ENCODE measurements at regions not wholly inside any gene's neighbourhood (a gene's known extent, or its start where the extent isn't known, plus 50 kb on each side); places are given as distances from the start of the nearest gene placed in this dataset.

DNA sequence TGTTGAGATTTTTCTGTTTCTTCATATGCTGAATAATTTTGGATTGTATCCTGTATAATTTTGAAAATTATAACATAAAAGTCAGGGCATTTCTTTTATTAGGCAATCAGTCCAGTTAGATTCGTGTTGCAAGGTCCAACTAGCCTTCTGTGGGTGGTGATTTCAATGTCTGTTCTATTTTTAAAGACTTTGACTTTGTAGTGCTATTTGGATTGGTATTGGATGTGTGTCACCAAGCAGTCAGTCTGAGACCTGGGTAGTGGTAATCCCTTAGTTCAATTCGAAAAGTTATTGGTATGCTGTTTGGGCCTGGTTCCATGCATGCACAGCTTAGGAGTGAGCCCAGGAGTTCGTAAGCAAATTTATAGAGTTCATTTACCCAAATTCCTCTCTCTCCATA is 82.2 kb downstream of the EPDR1 start:
- DNase-seq (ENCODE audit: low spot score): no peak

- no peak for DNase-seq (ENCODE audit: low spot score)
Measured at GRCh38 chr7:38006559-38006958, 86.1 kb downstream of the EPDR1 start.

- no peak for DNase-seq (ENCODE audit: low spot score)
Measured at GRCh38 chr7:38007096-38007495, 86.7 kb downstream of the EPDR1 start.

DNA sequence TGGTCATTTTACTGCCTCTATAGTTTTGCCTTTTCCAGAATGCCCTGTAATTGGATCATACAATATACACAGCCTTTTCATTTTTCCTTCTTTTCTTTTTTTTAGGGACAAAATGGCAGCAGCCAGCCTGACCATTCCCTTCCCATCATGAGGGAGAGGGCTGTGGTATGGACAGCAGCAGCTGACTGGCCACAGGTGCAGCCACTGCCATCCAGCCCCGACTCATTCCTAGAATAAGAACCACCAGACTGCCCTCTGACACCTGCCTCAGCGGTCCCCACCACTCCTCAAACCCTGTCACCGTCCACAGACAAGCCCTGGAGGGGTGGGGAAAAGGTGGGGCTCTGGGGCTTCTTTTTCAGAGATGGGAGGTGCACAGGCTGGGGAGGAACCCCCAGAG is 92.8 kb downstream of the EPDR1 start:
- no peak for DNase-seq (ENCODE audit: low spot score)

- no peak for DNase-seq (ENCODE audit: low spot score)
Measured at GRCh38 chr7:38016567-38016966, 96.1 kb downstream of the EPDR1 start.

DNA sequence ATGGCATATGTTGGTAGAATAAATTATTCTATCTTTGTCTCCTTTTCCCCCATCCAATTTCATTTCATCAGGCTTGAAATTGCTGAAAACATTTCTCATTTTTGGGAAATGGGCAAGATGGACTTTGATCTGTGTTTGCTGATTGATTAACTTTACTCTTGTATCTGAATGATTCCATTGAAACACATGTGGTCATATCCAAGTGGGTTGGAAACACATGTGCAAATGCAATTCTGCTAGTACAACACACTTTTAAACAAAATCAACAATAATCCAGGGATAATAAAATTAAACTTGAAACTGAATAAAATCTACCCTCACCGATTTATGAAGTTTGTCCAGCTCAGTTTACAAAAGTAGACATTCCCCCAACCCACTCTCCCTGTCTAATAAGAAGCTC is 96.9 kb downstream of the EPDR1 start:
- DNase-seq (ENCODE audit: low spot score): no peak

- DNase-seq (ENCODE audit: low spot score): no peak
Measured at GRCh38 chr7:38020121-38020785, 99.8 kb downstream of the EPDR1 start.

DNA sequence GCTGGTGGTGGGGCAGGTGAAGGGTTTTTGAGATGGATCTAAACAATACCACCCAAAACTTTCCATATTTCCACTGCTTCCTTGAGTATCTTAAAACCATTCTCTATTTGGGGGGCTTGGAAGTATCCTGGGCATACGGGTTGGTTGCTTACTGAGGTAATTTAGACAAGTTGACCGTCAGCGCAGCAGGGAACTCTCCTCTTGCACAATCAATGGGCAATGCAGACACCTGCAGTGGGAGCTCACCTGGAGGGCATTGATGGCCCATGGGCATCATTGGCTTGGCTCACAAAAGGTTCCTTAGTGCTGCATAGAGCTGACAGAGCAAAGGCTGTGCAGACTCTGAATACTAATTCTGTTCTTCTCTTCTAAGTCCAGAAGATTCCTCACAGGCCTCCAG is 101.5 kb downstream of the EPDR1 start:
- no peak for DNase-seq (ENCODE audit: low spot score)

GRCh38 chr7:38025815-38026214 is 105.4 kb downstream of the EPDR1 start:
- DNase-seq (ENCODE audit: low spot score): no peak

- DNase-seq (ENCODE audit: low spot score): no peak
Measured at GRCh38 chr7:38027884-38028455, 107.5 kb downstream of the EPDR1 start.

DNA sequence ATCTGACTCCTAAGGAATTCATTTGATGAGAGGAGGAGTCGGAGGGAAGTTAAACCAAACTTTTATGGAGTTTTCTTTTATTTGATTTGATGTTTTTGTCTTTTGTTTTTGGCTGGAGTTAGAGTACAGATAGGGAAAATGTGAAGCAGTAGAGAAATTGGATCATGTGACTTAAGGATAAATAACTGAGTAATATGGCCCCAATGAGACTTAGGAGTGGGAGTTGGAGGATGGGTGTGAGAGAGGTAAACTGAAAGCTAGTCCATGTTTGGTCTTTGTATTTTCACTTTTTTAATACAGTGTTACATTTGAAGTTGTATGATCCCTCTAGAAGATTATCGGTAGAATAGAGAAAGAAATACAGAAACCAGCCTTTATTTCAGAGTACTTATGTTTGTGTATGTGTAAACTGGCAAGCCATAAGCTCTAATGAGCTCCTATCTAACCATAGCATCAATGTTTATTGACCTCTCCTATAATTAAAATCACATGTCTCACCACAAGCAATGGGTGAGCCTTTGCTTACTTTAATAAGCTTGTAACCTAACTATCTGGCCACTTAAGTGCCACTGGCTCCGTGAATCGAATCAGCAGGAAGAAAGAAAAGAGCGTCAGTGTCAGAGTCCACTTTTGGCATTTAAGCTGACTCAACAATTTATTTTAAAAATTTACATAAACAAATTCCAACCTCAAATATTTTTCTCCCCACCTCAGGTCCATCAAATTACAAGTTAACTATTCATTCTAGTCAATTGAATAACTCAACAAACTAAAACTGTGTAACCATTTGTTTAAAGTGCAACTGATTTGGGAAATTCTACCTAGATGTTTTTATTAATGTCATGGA is 113.8 kb downstream of the EPDR1 start:
- DNase-seq (ENCODE audit: low spot score): no peak

DNA sequence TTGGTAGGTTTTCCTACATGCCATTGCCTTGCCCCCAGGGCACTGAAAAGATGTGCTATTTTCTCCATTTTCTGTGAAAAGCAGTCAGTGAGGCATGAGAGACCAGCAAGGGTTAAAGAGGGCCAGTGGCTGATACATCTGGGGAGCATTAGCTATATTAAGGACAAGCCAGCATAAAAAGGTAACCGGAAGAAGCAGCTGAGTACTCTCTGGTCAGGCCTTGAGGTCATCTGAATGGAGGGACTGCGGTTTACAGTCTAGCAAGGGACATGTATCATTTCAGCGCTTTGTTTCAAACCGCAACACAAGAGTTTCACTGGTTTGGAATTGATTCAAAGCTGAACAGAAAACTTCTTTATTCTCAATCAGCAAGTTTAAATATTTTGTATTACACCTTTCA is 120.4 kb downstream of the EPDR1 start:
- no peak for DNase-seq (ENCODE audit: low spot score)

- no peak for DNase-seq (ENCODE audit: low spot score)
Measured at GRCh38 chr7:38049679-38050078, 128.4 kb upstream of the STARD3NL start.

- no peak for DNase-seq (ENCODE audit: low spot score)
Measured at GRCh38 chr7:38051311-38051710, 126.7 kb upstream of the STARD3NL start.

DNA sequence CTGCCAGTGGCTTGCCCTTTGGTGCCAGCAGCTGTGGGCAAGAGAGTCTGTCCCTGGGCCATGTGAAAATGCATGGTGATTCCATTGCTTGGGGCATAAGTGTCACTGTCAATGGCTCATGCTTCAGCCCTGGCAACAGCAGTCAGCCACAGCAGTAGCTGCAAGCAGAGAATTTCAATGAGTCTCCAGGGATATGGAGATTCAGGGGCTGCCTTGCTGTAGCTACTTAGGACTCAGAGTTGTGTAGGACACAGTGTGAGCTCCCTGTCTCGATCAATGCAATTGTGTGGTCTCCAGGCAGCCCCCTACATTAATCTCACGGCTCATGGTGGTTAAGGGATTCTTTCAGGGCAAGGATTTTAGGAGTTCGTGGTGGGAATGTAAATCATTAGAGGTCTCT is 126.3 kb upstream of the STARD3NL start:
- no peak for DNase-seq (ENCODE audit: low spot score)

DNA sequence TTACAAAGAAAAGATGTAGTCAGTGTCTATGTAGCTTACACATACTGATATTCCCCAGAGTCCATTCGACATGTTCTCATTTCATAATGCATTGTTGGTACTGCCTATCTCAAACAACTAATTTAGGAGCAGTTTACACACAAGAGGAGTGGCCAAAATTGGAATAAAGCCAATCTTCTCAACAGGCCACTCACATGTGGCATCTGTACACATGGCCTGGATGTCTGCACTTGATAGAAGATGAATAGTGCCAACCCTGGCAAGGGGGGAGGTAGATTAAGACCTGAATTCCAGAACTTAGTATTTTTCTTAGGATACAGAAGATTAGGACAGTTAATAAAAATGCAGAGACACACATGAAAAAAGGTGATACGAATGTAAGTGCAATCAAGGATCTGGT is 125.3 kb upstream of the STARD3NL start:
- DNase-seq (ENCODE audit: low spot score): no peak

GRCh38 chr7:38054199-38054598 is 123.8 kb upstream of the STARD3NL start:
- DNase-seq (ENCODE audit: low spot score): no peak

DNA sequence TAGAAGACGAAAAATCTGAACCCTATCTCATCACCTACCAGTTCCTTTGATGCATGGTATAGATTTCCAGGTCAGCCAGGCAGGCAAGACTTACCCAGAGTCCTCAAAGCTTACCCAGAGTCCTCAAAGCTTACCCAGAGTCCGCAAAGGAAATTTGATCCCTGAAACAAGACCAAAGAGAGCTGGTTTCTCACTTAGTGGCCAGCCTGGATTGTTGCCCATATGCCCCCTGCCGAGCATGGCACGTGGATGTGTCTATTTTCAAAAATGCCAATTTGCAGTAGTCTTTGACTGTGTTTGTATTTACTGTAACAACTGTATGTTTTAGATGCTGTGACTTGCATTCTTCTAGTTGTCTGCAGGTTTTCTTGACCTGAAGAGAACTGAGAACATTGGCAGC is 120.2 kb upstream of the STARD3NL start:
- DNase-seq (ENCODE audit: low spot score): no peak

GRCh38 chr7:38060116-38060515 is 117.9 kb upstream of the STARD3NL start:
- no peak for DNase-seq (ENCODE audit: low spot score)

GRCh38 chr7:38060637-38061036 is 117.4 kb upstream of the STARD3NL start:
- DNase-seq (ENCODE audit: low spot score): no peak

DNA sequence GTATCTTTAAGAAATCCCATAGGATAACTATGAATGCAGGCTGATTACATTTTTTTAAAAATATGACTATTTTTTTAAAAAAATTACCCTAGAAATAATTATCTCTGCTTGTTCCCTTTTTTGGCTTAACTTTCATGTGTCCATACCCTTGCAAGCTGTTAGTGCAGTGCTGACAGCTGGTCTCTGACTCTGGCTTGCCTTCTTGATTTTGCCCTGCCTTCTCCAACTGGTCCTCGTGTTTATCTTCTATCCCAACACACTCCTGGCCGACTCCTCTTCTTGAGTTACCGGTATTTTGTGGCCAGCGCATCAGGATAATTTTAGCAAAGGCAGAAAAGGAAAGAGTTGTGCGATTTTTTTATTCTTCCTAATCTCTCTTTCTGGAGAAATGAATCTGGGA is 111.7 kb upstream of the STARD3NL start:
- no peak for DNase-seq (ENCODE audit: low spot score)

DNA sequence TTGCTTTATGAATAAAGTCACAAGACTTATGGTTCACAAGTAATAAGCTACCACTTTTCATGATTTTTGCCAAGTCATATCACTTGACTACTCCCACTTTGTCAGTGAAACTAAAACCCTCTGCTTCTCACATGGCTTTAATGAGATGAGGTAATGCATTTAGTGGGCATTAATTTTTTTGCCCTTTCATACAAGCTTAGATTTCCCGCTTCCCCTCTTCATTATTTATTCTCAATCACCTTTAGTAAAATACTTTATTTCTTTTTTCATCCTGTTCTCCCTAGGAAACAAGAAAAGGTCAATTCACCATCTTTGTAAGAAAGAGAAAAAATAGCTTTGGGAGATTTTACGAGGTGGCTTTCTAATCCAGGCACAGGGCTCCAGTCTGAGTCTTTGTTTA is 109.6 kb upstream of the STARD3NL start:
- no peak for DNase-seq (ENCODE audit: low spot score)

- DNase-seq (ENCODE audit: low spot score): no peak
Measured at GRCh38 chr7:38069052-38069451, 109.0 kb upstream of the STARD3NL start.
